Calu3 (cell line): ENCODE measurements at regions not wholly inside any gene's neighbourhood (a gene's known extent, or its start where the extent isn't known, plus 50 kb on each side); places are given as distances from the start of the nearest gene placed in this dataset.
"Not testable (repeated sequence)": the region's sequence is repeated elsewhere in the genome, so short reads cannot be mapped to it uniquely, and the experiment has no call there.

Experiments used
- BruUV-seq: library from RNA; stranded (reverse); fragments of 400-500 nt; replicated peaks from 2 replicates; lab custom pipeline; 2021; lab: Mats Ljungman, UMichigan
- CTCF ChIA-PET: fragments of 300-600 bp; sonication (Branson Sonifier 250); formaldehyde crosslinking; loops from one replicate; lab custom pipeline; 2022; ENCODE audit warnings: antibody characterized with exemption; lab: Charles Lee
- DNase-seq: peaks from one replicate; pipeline ENCODE4 v3.0.0; 2022
- H3K27ac Mint-ChIP-seq: one replicate; pipeline ENCODE4 v1.8.0; 2022; ENCODE audit warnings: mixed read lengths; ENCODE audit not compliant: unreplicated experiment
- H3K27me3 Mint-ChIP-seq: one replicate; pipeline ENCODE4 v1.8.0; 2022; ENCODE audit warnings: mixed read lengths; ENCODE audit not compliant: unreplicated experiment
- H3K36me3 Mint-ChIP-seq: one replicate; pipeline ENCODE4 v1.8.0; 2022; ENCODE audit warnings: mild to moderate bottlenecking, moderate library complexity, mixed read lengths; ENCODE audit not compliant: insufficient read depth, unreplicated experiment
- H3K4me1 Mint-ChIP-seq: one replicate; pipeline ENCODE4 v1.8.0; 2022; ENCODE audit warnings: mild to moderate bottlenecking, low read depth, mixed read lengths; ENCODE audit not compliant: unreplicated experiment
- H3K4me3 Mint-ChIP-seq: one replicate; pipeline ENCODE4 v1.8.0; 2022; ENCODE audit warnings: mild to moderate bottlenecking, low read depth, moderate library complexity, mixed read lengths; ENCODE audit not compliant: unreplicated experiment
- H3K9me3 Mint-ChIP-seq: one replicate; pipeline ENCODE4 v1.8.0; 2022; ENCODE audit warnings: low read depth, mixed read lengths; ENCODE audit not compliant: unreplicated experiment
- intact Hi-C: fragments of 100-400 bp; cut with micrococcal nuclease; formaldehyde crosslinking; loops from one replicate; pipeline ENCODE4 v1.10.0; 2022; ENCODE audit not compliant: unreplicated experiment
- TF ChIP-seq, protein P1 (sequence below): fragments of 200-600 bp; IDR thresholded peaks from one replicate; pipeline ENCODE4 v1.8.0; 2022; ENCODE audit warnings: antibody characterized with exemption; ENCODE audit not compliant: unreplicated experiment

GRCh38 chr14:71430678-71431376 lies 501.4 kb upstream of the RGS6 start:
- Mint-ChIP-seq H3K9me3 (no peaks in the 10 kb centered on the region), H3K36me3 (no peaks in the 10 kb centered on the region), H3K27ac (no peak overlapping the region), H3K27me3 (no peaks in the 10 kb centered on the region), H3K4me1 (no peaks in the 10 kb centered on the region), H3K4me3 (no peak overlapping the region)
- intact Hi-C loops, result no loop called here
- CTCF ChIA-PET, result interaction anchor here (0.5 kb wide), 1 partner anchor 1243 kb away, joined by 4 read pairs; no protein-coding TSS in a partner anchor
- no TSS peak for BruUV-seq
- DNase-seq, result no peak
- TF ChIP-seq, protein P1, sequence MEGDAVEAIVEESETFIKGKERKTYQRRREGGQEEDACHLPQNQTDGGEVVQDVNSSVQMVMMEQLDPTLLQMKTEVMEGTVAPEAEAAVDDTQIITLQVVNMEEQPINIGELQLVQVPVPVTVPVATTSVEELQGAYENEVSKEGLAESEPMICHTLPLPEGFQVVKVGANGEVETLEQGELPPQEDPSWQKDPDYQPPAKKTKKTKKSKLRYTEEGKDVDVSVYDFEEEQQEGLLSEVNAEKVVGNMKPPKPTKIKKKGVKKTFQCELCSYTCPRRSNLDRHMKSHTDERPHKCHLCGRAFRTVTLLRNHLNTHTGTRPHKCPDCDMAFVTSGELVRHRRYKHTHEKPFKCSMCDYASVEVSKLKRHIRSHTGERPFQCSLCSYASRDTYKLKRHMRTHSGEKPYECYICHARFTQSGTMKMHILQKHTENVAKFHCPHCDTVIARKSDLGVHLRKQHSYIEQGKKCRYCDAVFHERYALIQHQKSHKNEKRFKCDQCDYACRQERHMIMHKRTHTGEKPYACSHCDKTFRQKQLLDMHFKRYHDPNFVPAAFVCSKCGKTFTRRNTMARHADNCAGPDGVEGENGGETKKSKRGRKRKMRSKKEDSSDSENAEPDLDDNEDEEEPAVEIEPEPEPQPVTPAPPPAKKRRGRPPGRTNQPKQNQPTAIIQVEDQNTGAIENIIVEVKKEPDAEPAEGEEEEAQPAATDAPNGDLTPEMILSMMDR, result no peak

- no TSS peak for BruUV-seq
- no peak overlapping the region for H3K27ac Mint-ChIP-seq
- H3K9me3 Mint-ChIP-seq, result no peaks in the 10 kb centered on the region
- CTCF ChIA-PET, result no interaction called here
- intact Hi-C loops, result no loop called here
- TF ChIP-seq, protein P1, result no peak
- no peak overlapping the region for H3K4me3 Mint-ChIP-seq
- H3K27me3 Mint-ChIP-seq, result no peaks in the 10 kb centered on the region
- H3K4me1 Mint-ChIP-seq, result no peaks in the 10 kb centered on the region
- DNase-seq, result no peak
- H3K36me3 Mint-ChIP-seq, result no peaks in the 10 kb centered on the region
Measured at GRCh38 chr14:71432334-71433110, 499.7 kb upstream of the RGS6 start.

GRCh38 chr14:71433303-71433702 lies 498.9 kb upstream of the RGS6 start:
- no peak for DNase-seq
- intact Hi-C loops, result no loop called here
- Mint-ChIP-seq H3K4me3 (no peak overlapping the region), H3K36me3 (no peaks in the 10 kb centered on the region), H3K27me3 (no peaks in the 10 kb centered on the region), H3K27ac (no peak overlapping the region), H3K9me3 (no peaks in the 10 kb centered on the region), H3K4me1 (no peaks in the 10 kb centered on the region)
- TF ChIP-seq, protein P1, result no peak
- CTCF ChIA-PET, result no interaction called here
- BruUV-seq, result no TSS peak

DNA sequence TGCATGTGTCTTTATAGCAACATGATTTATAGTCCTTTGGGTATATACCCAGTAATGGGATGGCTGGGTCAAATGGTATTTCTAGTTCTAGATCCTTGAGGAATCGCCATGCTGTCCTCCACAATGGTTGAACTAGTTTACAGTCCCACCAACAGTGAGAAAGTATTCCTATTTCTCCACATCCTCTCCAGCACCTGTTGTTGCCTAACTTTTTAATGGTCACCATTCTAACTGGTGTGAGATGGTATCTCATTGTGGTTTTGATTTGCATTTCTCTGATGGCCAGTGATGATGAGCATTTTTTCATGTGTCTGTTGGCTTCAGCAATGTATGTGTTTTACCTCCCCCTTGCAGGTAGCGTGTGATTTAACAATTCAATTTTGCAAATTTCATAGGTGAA lies 496.6 kb upstream of the RGS6 start:
- H3K9me3 Mint-ChIP-seq, DNase-seq, H3K4me1 Mint-ChIP-seq, H3K36me3 Mint-ChIP-seq, intact Hi-C loops, BruUV-seq, H3K4me3 Mint-ChIP-seq, H3K27me3 Mint-ChIP-seq, H3K27ac Mint-ChIP-seq, CTCF ChIA-PET: not testable (repeated sequence)
